Esophagus squamous epithelium (tissue), 4 donors: ENCODE measurements at regions not wholly inside any gene's neighbourhood (a gene's known extent, or its start where the extent isn't known, plus 50 kb on each side); places are given as distances from the start of the nearest gene placed in this dataset.

ENCODE experiments used
- POLR2A ChIP-seq, 4 donors: fragments of 450-650 bp; IDR thresholded peaks; one replicate each; pipeline ENCODE4 v1.6.1; 2017; ENCODE audit warnings: antibody characterized with exemption in 4 of 4, mild to moderate bottlenecking in 4 of 4, moderate library complexity in 3 of 4
- TF ChIP-seq, protein P1 (sequence below), 6 experiments: fragments of 450-650 bp in 4 of 6; fragments of 200-600 bp in 2 of 6; sonication (generic) in 2 of 6; IDR thresholded peaks; one replicate each; pipeline ENCODE4 v1.5.1; 2016 to 2019; ENCODE audit warnings: antibody characterized with exemption in 6 of 6, mild to moderate bottlenecking in 4 of 6, moderate library complexity in 4 of 6

DNA sequence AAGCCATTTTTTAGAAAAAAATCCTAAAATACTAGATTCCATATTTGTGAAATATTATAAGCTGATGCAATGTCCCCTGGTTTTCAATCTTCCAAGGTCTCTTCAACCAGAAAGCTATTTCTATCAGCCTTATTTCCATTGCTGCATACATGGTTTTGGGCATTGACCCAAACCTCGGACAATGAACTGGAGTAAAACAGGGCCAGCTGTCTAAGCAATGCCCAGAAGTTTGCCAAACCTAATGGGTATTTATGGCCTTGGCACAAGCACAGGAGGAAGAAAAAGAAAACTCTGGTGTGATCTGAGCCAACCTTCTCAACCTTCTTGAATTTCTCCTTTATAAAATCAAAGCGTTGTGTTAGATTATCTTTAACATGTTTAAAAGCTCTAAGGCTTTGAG is 402.3 kb downstream of the DNAJB9 start:
- TF ChIP-seq, protein P1, sequence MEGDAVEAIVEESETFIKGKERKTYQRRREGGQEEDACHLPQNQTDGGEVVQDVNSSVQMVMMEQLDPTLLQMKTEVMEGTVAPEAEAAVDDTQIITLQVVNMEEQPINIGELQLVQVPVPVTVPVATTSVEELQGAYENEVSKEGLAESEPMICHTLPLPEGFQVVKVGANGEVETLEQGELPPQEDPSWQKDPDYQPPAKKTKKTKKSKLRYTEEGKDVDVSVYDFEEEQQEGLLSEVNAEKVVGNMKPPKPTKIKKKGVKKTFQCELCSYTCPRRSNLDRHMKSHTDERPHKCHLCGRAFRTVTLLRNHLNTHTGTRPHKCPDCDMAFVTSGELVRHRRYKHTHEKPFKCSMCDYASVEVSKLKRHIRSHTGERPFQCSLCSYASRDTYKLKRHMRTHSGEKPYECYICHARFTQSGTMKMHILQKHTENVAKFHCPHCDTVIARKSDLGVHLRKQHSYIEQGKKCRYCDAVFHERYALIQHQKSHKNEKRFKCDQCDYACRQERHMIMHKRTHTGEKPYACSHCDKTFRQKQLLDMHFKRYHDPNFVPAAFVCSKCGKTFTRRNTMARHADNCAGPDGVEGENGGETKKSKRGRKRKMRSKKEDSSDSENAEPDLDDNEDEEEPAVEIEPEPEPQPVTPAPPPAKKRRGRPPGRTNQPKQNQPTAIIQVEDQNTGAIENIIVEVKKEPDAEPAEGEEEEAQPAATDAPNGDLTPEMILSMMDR (IDR thresholded peaks at IDR 0.05), result no peak
- no peak for TF ChIP-seq POLR2A (IDR thresholded peaks at IDR 0.05)
